ENCODE measurements at regions not wholly inside any gene's neighbourhood (a gene's known extent, or its start where the extent isn't known, plus 50 kb on each side); places are given as distances from the start of the nearest gene placed in this dataset.

GRCh38 chr18:50444539-50444938 lies 69.7 kb downstream of the SKA1 start:
- TF ChIP-seq, protein P1, sequence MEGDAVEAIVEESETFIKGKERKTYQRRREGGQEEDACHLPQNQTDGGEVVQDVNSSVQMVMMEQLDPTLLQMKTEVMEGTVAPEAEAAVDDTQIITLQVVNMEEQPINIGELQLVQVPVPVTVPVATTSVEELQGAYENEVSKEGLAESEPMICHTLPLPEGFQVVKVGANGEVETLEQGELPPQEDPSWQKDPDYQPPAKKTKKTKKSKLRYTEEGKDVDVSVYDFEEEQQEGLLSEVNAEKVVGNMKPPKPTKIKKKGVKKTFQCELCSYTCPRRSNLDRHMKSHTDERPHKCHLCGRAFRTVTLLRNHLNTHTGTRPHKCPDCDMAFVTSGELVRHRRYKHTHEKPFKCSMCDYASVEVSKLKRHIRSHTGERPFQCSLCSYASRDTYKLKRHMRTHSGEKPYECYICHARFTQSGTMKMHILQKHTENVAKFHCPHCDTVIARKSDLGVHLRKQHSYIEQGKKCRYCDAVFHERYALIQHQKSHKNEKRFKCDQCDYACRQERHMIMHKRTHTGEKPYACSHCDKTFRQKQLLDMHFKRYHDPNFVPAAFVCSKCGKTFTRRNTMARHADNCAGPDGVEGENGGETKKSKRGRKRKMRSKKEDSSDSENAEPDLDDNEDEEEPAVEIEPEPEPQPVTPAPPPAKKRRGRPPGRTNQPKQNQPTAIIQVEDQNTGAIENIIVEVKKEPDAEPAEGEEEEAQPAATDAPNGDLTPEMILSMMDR (IDR thresholded peaks at IDR 0.05): no peak
- no peak for TF ChIP-seq EP300 (IDR thresholded peaks at IDR 0.05)
- TF ChIP-seq POLR2AphosphoS5 (IDR thresholded peaks at IDR 0.05): no peak
- TF ChIP-seq POLR2A (IDR thresholded peaks at IDR 0.05): no peak
